ENCODE measurements at regions not wholly inside any gene's neighbourhood (a gene's known extent, or its start where the extent isn't known, plus 50 kb on each side); places are given as distances from the start of the nearest gene placed in this dataset.

DNA sequence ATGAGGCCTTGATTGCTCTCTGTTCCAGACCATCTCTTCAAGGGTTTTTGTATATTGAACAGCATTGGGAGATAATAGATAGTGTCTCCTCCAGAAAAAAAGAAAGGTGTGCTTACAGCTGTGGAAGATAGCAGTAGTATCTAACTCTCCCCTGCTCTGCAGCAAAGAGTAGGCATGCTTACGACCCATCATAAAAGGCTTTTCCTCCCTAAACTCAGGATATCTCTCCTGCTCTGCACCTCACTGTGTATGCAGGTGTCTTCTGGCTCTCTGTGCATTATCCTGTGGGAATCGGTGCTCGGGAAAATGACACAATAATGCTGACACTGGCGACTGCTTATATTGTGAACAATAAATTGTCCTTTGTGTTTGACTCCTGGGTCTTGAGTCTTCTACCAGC is 216.0 kb downstream of the RAB28 start (continued):
- no peak for TF ChIP-seq JUND (IDR thresholded peaks at IDR 0.05; ENCODE audit: low read length)
